MCF 10A (cell line): ENCODE measurements at regions not wholly inside any gene's neighbourhood (a gene's known extent, or its start where the extent isn't known, plus 50 kb on each side); places are given as distances from the start of the nearest gene placed in this dataset.

Source experiments
- BruUV-seq: library from RNA; stranded (reverse); fragments of 400-500 nt; replicated peaks from 2 replicates; lab custom pipeline; 2021; lab: Mats Ljungman, UMichigan
- CTCF ChIA-PET: fragments of 300-600 bp; sonication (Branson Sonifier 250); formaldehyde crosslinking; extraction: SDS; loops from one replicate; lab custom pipeline; 2021; ENCODE audit warnings: antibody characterized with exemption, inconsistent platforms; lab: Yijun Ruan, JAX
- POLR2A ChIA-PET: fragments of 300-600, 350-650 bp; sonication (Branson Sonifier 250); formaldehyde crosslinking; extraction: SDS; loops from one replicate; lab custom pipeline; 2020; ENCODE audit warnings: antibody characterized with exemption, inconsistent platforms; lab: Yijun Ruan, JAX
- DNase-seq: peaks from one replicate; pipeline ENCODE4 v3.0.0-alpha.2; 2018; ENCODE audit not compliant: unreplicated experiment
- H3K27ac Mint-ChIP-seq: one replicate; pipeline ENCODE4 v1.8.0; 2022; ENCODE audit warnings: mild to moderate bottlenecking, low read depth, mixed read lengths; ENCODE audit not compliant: unreplicated experiment
- H3K27me3 Mint-ChIP-seq: one replicate; pipeline ENCODE4 v1.8.0; 2022; ENCODE audit warnings: mixed read lengths; ENCODE audit not compliant: insufficient read depth, unreplicated experiment
- H3K36me3 Mint-ChIP-seq: one replicate; pipeline ENCODE4 v1.8.0; 2022; ENCODE audit warnings: mild to moderate bottlenecking, moderate library complexity, mixed read lengths; ENCODE audit not compliant: insufficient read depth, unreplicated experiment
- H3K4me1 Mint-ChIP-seq: one replicate; pipeline ENCODE4 v1.8.0; 2022; ENCODE audit warnings: mixed read lengths; ENCODE audit not compliant: insufficient read depth, unreplicated experiment
- H3K4me3 Mint-ChIP-seq: one replicate; pipeline ENCODE4 v1.8.0; 2022; ENCODE audit warnings: mild to moderate bottlenecking, moderate library complexity, mixed read lengths; ENCODE audit not compliant: unreplicated experiment
- H3K9me3 Mint-ChIP-seq: one replicate; pipeline ENCODE4 v1.8.0; 2022; ENCODE audit warnings: mixed read lengths; ENCODE audit not compliant: unreplicated experiment
- intact Hi-C: fragments of 100-400 bp; cut with micrococcal nuclease; formaldehyde crosslinking; loops from 2 replicates; pipeline ENCODE4 v1.14.1; 2022
- TF ChIP-seq, protein P1 (sequence below): fragments of 200-600 bp; IDR thresholded peaks from one replicate; pipeline ENCODE4 v1.8.0; 2022; ENCODE audit warnings: antibody characterized with exemption, mild to moderate bottlenecking; ENCODE audit not compliant: unreplicated experiment

DNA sequence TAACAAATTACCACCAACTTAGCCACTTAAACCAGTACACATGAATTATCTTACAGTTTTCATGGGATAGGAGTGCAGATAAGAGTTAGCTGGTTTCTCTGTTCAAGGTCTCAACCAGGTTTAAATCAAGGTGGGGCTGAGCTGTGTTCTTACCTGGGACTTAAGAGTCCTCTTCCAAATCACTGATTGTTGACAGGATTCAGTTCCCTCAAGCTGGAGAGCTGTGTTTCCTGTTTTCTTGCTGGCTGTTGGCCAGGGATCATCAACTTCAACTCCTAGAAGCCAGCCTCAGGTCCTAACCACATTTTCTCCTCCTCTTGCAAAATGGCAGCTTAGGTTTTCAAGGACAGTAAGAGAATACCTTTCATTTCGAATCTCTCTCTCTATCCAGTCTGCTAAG is 123.8 kb upstream of the CHRM3 start:
- H3K4me3 Mint-ChIP-seq = no peak overlapping the region
- ChIA-PET POLR2A (no interaction called here), CTCF (interaction anchor here (0.6 to 1.4 kb wide), 3 partner anchors 9 to 210 kb away, joined by 4 to 5 read pairs (median 4); no protein-coding TSS in a partner anchor)
- no peaks in the 10 kb centered on the region for H3K4me1 Mint-ChIP-seq
- TF ChIP-seq, protein P1, sequence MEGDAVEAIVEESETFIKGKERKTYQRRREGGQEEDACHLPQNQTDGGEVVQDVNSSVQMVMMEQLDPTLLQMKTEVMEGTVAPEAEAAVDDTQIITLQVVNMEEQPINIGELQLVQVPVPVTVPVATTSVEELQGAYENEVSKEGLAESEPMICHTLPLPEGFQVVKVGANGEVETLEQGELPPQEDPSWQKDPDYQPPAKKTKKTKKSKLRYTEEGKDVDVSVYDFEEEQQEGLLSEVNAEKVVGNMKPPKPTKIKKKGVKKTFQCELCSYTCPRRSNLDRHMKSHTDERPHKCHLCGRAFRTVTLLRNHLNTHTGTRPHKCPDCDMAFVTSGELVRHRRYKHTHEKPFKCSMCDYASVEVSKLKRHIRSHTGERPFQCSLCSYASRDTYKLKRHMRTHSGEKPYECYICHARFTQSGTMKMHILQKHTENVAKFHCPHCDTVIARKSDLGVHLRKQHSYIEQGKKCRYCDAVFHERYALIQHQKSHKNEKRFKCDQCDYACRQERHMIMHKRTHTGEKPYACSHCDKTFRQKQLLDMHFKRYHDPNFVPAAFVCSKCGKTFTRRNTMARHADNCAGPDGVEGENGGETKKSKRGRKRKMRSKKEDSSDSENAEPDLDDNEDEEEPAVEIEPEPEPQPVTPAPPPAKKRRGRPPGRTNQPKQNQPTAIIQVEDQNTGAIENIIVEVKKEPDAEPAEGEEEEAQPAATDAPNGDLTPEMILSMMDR = no peak
- peak; percentile 30 for DNase-seq
- no peaks in the 10 kb centered on the region for H3K27me3 Mint-ChIP-seq
- no peaks in the 10 kb centered on the region for H3K36me3 Mint-ChIP-seq
- peaks cover 6% of the 10 kb centered on the region for H3K9me3 Mint-ChIP-seq
- intact Hi-C loops = no loop called here
- no peak overlapping the region for H3K27ac Mint-ChIP-seq
- BruUV-seq = no TSS peak

DNA sequence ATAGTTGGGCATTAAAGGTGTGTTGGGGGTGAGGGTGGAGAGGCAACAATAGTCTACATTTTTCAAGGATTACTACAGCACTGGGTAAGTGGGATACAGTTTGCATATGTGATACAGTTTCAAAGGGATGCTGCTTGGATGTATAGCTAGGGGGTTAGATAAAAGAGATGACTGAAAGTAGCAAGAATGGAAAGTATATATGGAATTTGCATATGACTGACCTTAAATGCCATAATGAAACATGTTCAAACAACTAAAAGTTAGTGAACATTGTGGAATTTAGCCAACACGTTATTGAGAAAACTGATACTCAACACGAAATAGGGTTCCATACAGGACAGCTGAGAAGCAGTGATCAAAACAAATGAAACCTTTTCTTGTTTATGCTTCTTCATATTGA is 124.8 kb upstream of the CHRM3 start:
- intact Hi-C loops = no loop called here
- H3K36me3 Mint-ChIP-seq = no peaks in the 10 kb centered on the region
- peaks cover 8% of the 10 kb centered on the region for H3K9me3 Mint-ChIP-seq
- BruUV-seq = no TSS peak
- CTCF ChIA-PET = interaction anchor here (0.5 to 1.4 kb wide), 4 partner anchors 8 to 71 kb away, joined by 3 to 5 read pairs (median 4); no protein-coding TSS in a partner anchor
- no peak overlapping the region for H3K27ac Mint-ChIP-seq
- H3K4me3 Mint-ChIP-seq = no peak overlapping the region
- DNase-seq = no peak
- TF ChIP-seq, protein P1 = no peak
- POLR2A ChIA-PET = interaction anchor here (1.2 kb wide), 1 partner anchor 9 kb away, joined by 3 read pairs; no protein-coding TSS in a partner anchor
- H3K4me1 Mint-ChIP-seq = no peaks in the 10 kb centered on the region
- H3K27me3 Mint-ChIP-seq = no peaks in the 10 kb centered on the region

DNA sequence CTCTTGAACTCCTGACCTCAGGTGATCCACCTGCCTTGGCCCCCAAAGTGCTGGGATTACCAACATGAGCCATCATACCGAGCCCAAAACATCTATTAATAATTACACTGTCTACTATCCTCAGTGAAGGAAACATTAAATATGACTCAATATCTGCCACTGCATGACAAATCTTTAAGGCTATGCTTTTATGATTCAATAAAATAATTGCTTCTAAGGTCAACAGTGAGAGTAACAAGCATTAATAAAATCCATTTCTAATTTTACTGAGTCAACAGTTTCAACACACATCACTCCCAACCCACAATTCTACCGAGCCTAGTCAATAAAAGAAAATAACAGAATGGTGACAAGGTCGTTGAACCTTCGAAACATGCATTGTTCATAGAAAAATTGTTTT is 125.5 kb upstream of the CHRM3 start:
- intact Hi-C loops = no loop called here
- Mint-ChIP-seq H3K27me3 (no peaks in the 10 kb centered on the region), H3K4me3 (no peak overlapping the region), H3K4me1 (no peaks in the 10 kb centered on the region), H3K27ac (no peak overlapping the region), H3K9me3 (peaks cover 14% of the 10 kb centered on the region), H3K36me3 (no peaks in the 10 kb centered on the region)
- no peak for DNase-seq
- ChIA-PET POLR2A (interaction anchor here (1.2 kb wide), 1 partner anchor 8 kb away, joined by 3 read pairs; no protein-coding TSS in a partner anchor), CTCF (interaction anchor here (0.9 kb wide), 1 partner anchor 24 kb away, joined by 3 read pairs; no protein-coding TSS in a partner anchor)
- TF ChIP-seq, protein P1 = no peak
- BruUV-seq = no TSS peak

DNA sequence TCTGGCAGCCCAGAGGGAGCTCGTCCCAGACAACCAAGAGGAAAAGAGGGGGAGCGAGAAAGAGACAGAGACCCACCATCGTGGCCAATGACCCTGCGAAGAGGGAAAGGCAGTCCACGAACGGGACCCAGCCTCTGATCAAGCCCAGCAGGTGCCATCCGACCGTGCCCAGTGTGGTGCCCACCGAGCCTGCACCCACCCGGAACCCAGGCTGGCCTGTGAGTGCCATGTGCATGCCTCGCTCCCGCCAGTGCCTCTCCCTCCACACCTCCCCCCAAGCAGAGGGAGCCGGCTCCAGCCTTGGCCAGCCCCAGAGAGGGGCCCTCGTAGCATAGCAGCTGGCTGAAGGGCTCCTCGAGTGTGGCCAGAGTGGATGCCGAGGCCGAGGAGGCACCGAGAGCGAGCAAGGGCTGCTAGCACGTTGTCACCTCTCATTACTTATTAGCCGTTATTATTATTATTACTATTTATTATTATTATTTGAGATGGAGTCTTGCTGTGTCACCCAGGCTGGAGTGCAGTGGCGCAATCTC is 130.7 kb upstream of the CHRM3 start:
- H3K4me1 Mint-ChIP-seq = peaks cover 14% of the 10 kb centered on the region
- H3K36me3 Mint-ChIP-seq = no peaks in the 10 kb centered on the region
- no peak for DNase-seq
- H3K4me3 Mint-ChIP-seq = no peak overlapping the region
- intact Hi-C loops = no loop called here
- ChIA-PET CTCF (interaction anchor here (0.6 to 0.7 kb wide), 2 partner anchors 79 to 150 kb away, joined by 4 read pairs; no protein-coding TSS in a partner anchor), POLR2A (no interaction called here)
- H3K27ac Mint-ChIP-seq = no peak overlapping the region
- no TSS peak for BruUV-seq
- TF ChIP-seq, protein P1 = no peak
- H3K9me3 Mint-ChIP-seq = peaks cover 22% of the 10 kb centered on the region
- no peaks in the 10 kb centered on the region for H3K27me3 Mint-ChIP-seq
